DMS53 (cell line): ENCODE measurements at regions not wholly inside any gene's neighbourhood (a gene's known extent, or its start where the extent isn't known, plus 50 kb on each side); places are given as distances from the start of the nearest gene placed in this dataset.

ENCODE experiments used
- DNase-seq: peaks from one replicate; lab custom pipeline; 2025; lab: John Stamatoyannopoulos, UW

DNA sequence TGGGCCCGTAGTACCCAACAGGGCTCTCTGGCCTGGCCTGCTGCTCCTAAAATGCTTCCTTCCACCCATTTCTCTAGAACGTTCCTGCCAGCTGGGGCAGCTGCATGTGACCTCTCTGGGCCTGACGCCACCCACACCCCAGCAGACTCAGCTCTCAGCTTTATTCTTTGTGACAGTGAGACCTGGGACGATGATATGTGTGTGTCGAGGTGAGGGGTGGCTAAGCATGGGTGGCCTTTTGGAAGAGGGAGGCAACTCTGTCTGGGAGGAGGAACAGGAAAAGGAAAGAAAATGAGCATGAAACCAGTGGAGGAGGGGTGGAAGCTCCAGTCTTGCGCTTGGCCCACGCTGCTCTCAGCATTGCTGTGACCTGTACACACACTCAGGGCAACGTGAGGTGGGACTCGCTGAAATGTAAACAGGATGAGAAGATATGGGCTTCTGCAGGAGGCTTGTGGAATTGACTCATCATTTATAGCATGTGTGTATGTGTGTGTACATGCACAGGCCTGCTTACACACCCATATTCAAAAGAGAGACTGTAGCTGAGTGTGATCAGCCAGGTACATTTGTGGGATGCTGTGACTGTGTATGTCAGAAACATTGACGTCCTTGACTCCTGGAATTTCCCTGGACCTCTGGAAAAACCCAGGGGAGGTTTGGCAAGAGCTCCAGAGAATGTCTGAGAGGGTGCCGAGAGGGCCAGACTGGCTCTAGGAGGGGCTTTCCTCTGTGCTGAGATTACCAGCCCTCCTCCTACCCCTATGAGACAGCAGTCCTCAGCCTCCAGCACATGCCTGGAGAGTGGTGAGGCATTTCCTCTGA, 137.9 kb downstream of the PJA1 start:
- peak; percentile 18 for DNase-seq

DNA sequence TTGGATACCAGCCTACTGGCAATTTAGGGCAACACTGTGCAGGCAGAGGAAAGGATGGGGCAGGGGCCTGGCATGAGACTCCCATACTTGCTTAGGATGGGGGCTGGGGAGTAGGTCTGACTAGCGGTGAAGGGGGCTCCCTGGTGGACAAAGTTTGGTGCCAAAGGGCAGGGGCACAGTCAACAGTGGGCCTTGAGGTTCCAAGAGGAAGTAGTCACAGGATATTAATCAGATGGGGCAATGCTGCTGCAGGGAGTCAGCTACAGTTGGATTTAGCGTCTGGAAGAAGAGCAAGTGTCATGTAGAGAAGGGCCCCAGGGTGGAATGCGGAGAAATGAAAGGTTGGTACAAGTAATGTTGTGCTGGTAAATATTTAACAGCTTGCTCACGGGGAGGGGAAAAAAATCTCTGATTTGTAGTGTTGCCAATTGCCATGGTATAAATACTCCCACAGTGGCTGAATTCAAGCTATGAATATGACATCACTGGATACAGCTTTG, 139.4 kb downstream of the PJA1 start:
- DNase-seq: no peak

DNA sequence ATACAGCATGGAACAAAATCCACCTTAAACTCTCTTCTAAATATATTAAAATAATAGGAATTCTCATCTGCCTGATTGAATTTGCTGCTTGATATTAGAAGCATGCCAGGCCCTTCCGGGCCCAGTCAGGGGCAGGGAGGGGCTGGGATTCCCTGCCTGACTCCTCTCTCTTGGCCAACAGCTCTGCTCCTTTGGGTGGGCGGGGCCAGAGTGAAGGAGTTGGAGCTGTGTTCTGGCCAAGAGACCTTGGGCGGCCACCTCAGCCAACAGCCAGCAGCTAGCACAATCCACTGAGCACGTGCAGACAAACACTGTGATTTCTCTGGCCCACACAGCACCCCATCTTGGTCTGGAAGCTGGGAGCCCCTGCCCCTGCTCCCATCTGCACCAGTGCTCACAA, 140.3 kb downstream of the PJA1 start:
- no peak for DNase-seq

DNA sequence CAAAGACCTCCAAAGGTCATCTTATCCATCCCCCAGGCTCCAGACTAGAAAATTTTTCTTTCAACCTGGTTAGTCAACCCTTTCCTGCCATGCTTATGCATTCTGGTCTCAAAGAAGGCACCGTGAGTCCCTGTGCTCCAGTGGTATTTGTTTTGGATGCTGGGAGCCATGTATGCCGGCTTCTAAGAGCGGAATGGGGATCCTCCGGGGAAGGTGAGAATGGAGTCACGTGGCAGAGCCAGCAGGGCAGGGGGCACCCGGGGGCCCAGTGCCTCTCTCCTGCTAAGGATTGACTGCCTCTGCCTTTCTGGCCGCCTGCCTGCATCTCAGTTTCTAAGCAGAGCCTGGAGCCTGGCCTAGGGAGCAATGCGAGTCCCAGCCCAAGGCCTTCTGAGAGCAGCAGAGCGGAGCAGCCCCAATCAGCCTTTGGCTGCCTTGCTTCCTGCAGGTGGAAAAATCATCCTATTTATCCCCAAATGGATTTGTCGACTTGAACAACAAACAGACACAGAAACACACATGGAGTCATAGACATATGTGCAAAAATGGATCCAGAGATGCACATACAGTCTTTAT, 141.0 kb downstream of the PJA1 start:
- DNase-seq: no peak

DNA sequence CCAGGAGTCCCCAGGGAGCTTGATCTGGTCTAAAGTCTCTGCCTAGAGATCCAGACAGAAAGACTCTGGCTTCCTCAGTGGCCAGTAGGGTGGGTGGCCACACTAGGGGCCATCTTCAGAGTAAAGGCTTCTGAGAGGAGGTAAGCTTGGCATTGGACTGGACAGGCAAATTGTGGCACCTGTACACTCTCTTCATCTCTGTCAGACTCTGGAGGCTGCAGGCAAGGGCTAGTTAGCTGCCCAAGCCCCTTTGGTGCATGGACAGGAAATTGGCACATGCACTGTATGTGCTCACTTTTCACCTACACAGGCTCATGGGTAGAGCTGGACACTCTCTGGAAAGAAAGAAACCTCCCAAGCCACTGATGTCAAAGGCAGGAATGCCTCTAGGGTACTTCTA, 142.8 kb downstream of the PJA1 start:
- DNase-seq: no peak

DNA sequence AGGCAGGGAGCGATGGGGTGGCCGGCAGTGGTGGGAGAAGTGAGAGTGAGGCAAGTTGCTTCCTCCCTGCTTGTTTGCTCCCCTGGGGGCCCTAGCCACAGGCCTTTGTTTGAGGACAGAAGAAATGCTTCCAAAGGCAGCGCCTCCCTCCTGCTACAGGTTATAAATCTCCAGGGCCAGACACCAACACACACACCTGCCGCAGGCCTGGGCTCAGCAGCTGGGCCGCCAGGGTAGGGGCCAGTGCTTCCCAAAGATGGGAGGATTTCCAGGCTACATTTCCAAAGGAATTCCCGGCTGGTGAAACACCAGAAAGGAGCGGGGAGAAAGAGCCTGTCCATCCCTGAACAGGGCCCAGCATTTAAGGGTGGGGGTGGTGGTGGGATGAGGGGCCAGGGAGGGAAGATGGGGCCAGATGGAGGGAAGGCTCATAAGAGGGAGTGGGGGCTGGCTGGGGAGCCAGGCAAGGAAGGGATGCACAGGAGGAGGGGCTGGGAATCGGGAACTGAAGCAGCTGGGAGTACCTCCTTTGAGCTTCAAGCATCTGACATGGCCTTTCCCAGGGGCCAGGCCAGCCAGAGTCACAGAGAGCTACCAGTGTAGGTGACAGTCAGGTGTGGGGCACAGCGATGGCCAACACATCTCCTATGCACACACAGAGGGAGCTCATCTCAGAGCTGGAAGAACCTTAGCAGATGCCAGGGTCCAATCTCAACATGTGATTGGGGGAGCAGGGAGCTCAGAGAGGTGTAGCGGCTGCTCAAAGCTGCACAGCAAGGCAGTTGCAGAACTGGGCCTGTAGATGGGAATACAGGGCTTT, 143.9 kb downstream of the PJA1 start:
- DNase-seq: no peak

DNA sequence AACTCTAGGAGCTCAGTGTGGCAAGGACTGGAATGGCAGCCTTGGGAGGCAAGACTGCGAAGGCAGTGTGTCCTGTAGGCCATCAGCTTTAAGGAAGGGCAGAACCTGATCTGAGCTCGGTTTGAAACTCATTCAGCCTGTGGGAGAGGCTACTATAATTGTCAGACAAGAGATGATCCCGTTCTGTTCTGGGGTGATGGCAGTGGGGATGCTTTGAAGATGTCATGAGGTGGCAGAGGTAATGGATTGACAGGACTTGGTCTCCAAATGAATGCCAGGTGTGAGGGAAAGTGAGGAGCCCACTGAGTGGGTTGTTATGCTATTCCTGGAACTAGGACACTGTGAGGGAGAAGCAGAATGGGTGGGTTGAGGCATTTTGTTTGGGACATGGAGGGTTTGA, 144.9 kb downstream of the PJA1 start:
- no peak for DNase-seq

DNA sequence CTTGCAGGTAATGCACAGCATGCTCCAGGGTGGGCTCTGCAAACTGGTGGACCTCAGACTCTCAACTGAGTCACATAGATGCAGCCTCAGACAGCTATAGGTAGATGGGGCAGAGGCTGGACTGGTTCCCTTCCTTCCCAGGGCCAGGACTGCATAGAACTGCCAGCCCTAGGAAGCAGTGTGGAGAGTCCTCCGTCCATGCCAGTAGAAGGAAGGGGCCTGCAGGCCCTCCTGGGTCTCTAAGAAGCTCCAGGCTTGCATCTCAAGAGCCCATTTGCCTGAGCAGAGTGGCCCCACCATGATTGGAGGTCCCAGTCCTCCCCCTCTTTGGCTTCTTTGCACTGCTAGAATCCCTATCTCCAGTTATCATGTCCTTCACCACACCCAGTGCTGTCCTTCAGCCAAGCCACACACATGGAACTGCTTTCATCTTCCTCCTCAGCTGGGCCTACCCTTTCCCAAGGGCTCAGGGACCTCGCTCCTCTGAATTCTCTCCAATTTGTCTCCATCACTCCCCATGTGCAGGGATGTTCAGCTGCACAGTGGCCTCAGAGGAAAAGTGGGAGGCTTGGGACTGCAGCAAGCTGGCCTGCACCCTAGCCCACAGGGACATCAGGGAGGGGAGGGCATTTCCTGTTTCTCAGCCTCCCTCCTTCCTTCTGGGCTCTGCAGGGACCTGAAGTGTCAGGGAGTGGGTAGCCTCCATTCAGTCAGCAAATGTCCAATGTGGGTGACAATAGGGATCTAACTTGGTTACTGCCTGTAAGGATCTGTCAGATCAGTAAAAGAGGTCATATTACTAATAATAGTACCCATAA, 146.0 kb downstream of the PJA1 start:
- DNase-seq: no peak

DNA sequence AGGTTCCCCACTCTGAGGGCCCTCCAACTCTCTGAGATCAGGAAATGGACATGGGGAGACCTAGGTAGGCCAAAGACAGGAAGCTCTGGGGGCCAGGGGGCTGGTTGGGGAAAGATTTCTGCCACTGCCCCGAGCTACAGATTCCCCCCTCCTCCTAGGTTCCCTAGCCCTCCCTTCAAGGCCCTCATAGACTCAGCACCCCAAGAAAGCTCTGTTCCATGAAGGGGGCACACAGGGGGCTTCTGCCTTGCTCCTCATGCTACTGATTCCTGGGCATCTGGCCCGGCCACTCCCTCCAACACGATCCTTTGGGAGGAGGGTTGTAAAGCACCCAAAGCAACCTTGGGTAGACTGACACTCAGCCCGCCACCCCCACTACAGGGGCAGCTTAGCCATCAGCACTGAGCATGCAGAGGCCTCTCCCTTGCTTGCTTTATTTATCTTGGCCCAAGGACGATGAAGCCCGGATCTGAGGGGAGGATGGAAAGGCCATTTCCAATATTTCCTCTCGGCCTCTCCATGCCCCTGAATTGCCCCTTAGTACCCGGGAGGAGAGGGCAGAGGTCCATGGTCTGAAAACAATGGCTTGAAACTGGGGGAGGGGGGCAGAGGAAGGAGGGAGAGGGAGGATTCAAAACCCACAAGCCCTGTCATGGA, 146.7 kb downstream of the PJA1 start:
- no peak for DNase-seq

DNA sequence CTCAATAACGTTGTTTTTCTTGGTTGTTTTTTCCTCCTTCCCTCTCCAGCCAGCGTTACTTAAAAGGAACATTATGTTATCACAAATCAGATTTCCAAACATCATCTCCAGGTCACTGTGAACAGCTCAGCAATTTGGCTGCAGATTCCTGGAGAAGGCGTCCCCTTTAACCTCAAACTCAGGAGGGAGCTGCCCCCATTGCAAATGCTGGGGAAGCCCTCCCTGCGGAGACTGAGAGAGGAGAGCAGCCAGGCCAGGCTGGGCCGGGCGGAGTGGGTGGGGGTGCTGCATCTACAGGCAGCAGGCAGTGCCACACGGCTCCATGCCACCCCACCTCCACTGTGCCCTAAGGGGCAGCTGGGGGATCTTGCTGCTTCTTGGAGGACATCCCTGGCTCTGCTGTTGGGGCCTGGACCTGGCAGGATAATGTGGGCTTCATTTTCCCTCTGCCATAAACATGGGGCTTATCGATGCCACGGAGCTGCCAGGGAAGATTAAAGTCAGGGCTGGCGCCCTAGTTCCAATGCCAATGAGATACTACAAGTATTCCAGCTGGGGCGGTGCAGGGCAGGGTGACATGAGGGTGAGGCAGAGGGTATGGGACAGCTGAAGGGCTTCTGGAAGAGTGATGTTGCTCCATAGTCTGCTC, 148.8 kb downstream of the PJA1 start:
- DNase-seq: no peak

DNA sequence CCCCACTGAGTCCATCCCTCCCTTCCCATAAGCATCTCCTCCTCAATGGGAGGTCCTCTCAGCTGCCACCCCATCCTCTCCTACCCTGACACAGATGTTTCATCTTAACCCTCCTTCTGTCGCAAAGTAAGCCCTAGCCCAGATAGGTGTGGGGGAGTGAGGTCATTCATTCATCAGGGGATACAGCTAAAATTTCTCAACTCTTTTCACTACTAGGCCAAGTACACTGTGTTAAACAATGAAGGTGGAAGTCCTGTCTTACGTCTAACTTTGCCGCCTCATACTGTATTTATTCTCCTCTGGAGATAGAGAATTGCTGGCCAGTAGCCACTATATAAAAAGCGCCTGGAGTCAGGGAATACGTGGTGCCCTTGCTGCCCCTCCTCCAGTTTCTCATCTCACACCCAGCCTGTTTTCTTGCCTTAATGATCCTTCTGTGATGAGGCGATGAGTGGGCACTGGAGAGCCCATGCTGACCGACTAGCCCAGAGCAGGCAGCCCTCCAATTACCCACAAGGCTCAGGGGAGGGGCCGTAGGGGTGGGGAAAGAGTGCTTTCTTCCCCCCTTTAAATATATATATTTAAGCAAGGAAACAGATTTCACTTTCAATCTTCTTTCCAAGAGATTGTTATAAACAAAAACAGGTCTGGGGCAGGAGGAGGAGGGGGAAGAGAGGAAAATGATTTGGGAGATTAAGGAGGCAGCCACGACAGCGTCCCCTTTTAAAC, 149.5 kb downstream of the PJA1 start:
- DNase-seq: no peak

DNA sequence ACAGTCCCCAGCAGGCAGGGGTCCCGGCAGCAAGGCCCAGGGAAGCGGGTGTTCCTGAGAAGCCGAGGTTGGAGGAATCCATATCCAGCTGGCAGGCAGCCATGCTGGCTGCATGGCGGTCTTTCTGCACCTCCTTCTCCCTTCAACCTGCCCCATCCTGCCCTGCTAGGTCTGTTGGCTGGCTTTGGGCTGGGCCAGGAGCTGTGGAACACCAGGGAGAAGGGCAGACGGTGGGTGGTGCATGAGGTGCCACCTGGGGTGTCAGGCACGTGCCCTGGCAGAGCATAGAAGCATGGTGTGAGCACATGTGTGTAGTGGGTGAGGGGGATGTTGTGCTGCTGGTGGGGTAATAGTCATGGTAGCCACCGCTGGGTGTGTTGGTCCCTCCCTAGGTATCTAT, 150.1 kb downstream of the PJA1 start:
- no peak for DNase-seq

DNA sequence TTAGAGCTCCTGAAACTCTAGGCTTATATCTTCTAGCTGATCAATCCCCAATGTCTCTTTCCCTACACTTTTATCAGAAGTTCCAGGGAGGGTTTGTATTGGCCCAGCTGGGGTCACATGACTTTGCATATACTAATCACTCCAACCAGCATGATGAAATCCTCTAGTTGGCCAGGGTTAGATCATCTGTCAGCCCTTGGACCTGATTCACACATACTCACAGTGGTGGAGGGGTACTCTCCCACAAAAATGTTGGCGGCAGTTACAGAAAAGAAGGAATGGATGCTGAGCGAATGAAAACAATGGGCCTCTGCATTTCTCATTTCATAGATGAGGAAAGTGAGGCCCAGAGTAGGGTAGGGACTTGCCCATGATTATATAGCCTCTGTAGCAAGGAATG, 151.1 kb downstream of the PJA1 start:
- DNase-seq: no peak

DNA sequence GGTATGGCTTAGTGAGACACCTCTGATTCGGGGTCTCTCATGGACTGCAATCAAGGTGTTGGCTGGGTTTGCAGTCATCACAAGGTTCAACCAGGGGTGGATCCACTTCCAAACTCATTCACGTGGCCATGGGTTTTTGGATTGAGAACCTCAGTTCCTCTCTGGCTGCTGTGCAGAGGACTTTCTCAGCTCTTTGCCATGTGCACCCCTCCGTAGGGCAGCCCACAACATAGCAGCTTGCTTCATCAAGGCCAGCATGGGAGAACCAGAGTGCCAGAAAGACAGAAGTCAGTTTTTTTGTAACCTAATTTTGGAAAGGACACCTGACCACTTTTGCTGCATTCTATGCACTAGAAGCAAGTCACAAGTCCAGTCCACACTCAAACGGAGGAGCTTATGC, 154.9 kb downstream of the PJA1 start:
- no peak for DNase-seq

DNA sequence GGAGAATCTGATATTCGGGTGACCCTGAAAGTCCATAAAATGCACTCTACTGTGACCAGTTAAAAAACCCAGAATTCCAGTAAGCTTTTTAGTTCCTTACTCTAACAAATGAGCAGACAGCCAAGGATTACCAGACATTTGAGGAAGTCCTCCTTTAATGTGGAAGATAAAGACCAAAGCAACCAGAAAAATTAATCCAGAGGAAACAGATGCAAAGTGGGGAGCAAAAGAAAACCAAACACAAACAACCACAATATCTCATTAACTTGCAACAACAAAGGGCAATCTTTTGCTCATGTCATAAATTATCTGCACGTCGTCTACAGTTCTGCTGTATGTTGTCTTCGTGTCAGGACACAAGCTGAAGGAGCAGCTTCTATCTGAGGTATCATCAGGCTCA, 164.4 kb downstream of the PJA1 start:
- no peak for DNase-seq

DNA sequence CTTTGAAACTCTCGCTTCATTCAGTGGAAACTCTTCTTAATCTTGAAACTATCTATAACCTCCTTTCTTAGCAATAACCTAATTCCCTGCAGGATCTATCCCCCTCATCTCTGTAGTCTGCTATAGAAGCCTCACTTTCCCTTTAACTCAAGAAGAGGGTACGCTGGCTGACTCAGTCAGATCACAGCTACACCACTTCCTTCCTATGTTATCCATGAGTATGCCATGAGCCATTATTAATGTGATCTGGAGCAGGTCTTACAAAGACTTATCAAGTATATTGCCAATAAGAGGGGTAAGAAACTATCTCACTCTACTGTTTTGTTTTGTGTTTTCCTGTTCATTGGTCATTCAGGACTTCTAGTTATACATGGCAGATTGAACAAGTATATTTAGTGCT, 165.3 kb downstream of the PJA1 start:
- DNase-seq: no peak

DNA sequence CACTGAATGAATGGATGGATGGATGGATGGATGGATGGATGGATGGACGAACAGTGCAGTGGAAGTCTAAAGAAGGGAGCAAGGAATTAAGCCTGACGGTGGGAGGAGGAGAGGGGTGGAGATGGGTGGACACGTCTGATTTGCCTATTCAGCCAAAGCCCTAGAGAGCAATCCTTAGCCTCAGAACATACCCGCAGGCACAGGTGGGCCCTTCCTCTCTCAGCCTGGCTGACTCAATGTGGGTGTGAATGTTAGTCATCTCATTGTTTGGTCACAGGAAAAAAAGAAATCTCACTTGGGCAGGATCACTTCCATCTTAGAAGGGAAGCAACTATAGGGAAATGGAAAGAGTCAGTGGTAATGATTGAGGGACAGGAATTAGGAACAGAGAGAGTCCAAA, 165.9 kb downstream of the PJA1 start:
- DNase-seq: no peak

DNA sequence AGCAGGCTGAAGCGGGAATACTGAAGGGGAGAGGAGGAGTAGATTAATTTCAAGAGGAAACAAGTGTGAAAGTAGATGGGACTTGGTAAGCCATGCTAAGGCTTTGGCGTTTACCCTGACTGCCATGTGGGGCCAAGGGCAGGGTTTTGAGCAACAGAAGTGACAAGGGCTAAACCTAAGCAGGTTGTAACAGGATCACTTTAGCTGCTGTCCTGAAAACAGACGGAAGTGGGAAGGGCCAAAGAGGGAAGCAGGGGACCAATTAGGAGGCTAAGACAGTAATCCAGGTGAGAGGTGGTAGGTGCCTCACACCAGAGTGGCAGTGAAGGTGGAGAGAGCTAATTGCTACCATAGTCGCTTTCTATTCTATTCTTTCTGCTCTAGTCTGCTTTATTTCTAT, 166.5 kb downstream of the PJA1 start:
- no peak for DNase-seq

DNA sequence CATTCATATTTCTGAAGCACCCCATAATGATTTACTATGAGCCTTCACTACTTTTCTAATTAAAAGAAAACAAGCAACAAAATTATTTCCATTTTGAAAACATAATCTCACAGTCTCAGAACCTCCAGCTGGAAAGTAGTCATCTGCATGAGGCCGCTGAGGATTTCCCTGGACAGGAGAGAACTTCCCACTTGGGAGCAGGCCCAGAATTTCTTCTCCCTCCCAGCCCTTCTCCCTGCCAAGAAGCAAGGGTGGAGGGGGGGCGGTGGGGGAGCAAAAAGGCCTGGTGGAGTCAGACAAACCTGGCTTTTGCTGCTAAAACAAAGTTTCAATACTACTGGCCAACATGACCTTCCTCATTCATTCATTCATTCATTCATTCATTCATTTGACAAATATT, 167.3 kb downstream of the PJA1 start:
- DNase-seq: no peak

DNA sequence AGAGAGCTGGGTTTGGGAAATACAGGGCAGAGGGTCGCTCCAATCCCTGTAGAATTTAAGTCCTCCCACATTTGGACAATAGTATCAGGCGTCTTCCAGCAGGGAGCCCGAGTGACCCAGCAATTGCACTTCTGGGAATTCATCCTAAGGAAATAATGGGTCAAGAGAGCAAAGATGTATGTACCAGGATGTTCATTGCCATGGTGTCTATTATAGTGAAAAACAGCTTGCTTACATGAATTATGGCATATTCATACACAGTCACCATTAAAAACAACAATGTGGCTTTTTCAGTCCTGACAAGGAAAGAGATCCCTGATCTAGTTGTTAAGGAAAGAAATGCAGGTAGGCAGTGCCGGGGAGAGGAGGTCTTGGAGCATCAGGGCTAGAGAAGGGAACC, 167.7 kb downstream of the PJA1 start:
- DNase-seq: no peak
